ENCODE measurements at regions not wholly inside any gene's neighbourhood (a gene's known extent, or its start where the extent isn't known, plus 50 kb on each side); places are given as distances from the start of the nearest gene placed in this dataset.

GRCh38 chr20:41984031-41984430, 365.9 kb upstream of the CHD6 start:
- Histone ChIP-seq H3K27me3 (ENCODE audit: control insufficient read depth, insufficient read depth, low read length) (no peaks in the 10 kb centered on the region), H3K9ac (ENCODE audit: low read length) (no peak overlapping the region), H3K4me1 (ENCODE audit: control insufficient read depth, insufficient read depth, low read length) (no peaks in the 10 kb centered on the region), H3K4me3 (ENCODE audit: low read length) (no peak overlapping the region), H3K27ac (ENCODE audit: low read depth, low read length) (no peak overlapping the region), H3K36me3 (ENCODE audit: control insufficient read depth, insufficient read depth, low read length) (no peaks in the 10 kb centered on the region)

DNA sequence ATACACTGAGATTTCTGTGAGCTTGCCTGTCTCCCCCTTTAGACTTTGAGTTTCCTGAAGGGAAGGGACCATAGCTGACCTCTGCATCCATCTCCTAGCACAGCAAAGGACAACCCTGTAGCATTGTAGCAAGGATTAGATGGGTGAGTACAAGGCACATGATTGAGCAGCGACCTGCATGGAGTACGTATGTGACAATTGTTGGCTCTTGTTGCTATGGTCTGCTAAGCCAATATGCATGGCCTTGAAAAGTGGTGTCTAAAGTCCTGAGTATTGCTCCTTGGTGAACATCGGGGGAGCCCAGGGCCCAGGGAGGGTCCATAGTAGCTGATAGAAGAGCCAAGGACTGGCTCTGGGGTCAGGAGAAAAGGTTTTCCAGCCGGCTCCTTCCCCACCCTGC, 365.0 kb upstream of the CHD6 start:
- no peak overlapping the region for H3K4me3 ChIP-seq (ENCODE audit: low read length)
- no peak overlapping the region for H3K9ac ChIP-seq (ENCODE audit: low read length)
- no peaks in the 10 kb centered on the region for H3K36me3 ChIP-seq (ENCODE audit: control insufficient read depth, insufficient read depth, low read length)
- H3K27ac ChIP-seq (ENCODE audit: low read depth, low read length), result no peak overlapping the region
- H3K4me1 ChIP-seq (ENCODE audit: control insufficient read depth, insufficient read depth, low read length), result no peaks in the 10 kb centered on the region
- H3K27me3 ChIP-seq (ENCODE audit: control insufficient read depth, insufficient read depth, low read length), result no peaks in the 10 kb centered on the region

- Histone ChIP-seq H3K27ac (ENCODE audit: low read depth, low read length) (no peak overlapping the region), H3K36me3 (ENCODE audit: control insufficient read depth, insufficient read depth, low read length) (no peaks in the 10 kb centered on the region), H3K9ac (ENCODE audit: low read length) (no peak overlapping the region), H3K27me3 (ENCODE audit: control insufficient read depth, insufficient read depth, low read length) (no peaks in the 10 kb centered on the region), H3K4me1 (ENCODE audit: control insufficient read depth, insufficient read depth, low read length) (no peaks in the 10 kb centered on the region), H3K4me3 (ENCODE audit: low read length) (no peak overlapping the region)
Observed at GRCh38 chr20:41981746-41982145, 363.6 kb upstream of the CHD6 start.

- H3K27me3 ChIP-seq (ENCODE audit: control insufficient read depth, insufficient read depth, low read length), result no peaks in the 10 kb centered on the region
- no peak overlapping the region for H3K4me3 ChIP-seq (ENCODE audit: low read length)
- H3K36me3 ChIP-seq (ENCODE audit: control insufficient read depth, insufficient read depth, low read length), result no peaks in the 10 kb centered on the region
- no peak overlapping the region for H3K9ac ChIP-seq (ENCODE audit: low read length)
- H3K27ac ChIP-seq (ENCODE audit: low read depth, low read length), result no peak overlapping the region
- H3K4me1 ChIP-seq (ENCODE audit: control insufficient read depth, insufficient read depth, low read length), result no peaks in the 10 kb centered on the region
Observed at GRCh38 chr20:41978875-41979274, 360.7 kb upstream of the CHD6 start.

GRCh38 chr20:41978246-41978790, 360.1 kb upstream of the CHD6 start:
- H3K4me1 ChIP-seq (ENCODE audit: control insufficient read depth, insufficient read depth, low read length), result no peaks in the 10 kb centered on the region
- H3K27ac ChIP-seq (ENCODE audit: low read depth, low read length), result no peak overlapping the region
- no peaks in the 10 kb centered on the region for H3K27me3 ChIP-seq (ENCODE audit: control insufficient read depth, insufficient read depth, low read length)

GRCh38 chr20:41969656-41970055, 351.5 kb upstream of the CHD6 start:
- no peak overlapping the region for H3K27ac ChIP-seq (ENCODE audit: low read depth, low read length)
- no peaks in the 10 kb centered on the region for H3K27me3 ChIP-seq (ENCODE audit: control insufficient read depth, insufficient read depth, low read length)
- H3K4me1 ChIP-seq (ENCODE audit: control insufficient read depth, insufficient read depth, low read length), result no peaks in the 10 kb centered on the region
- no peak overlapping the region for H3K9ac ChIP-seq (ENCODE audit: low read length)
- no peak overlapping the region for H3K4me3 ChIP-seq (ENCODE audit: low read length)
- no peaks in the 10 kb centered on the region for H3K36me3 ChIP-seq (ENCODE audit: control insufficient read depth, insufficient read depth, low read length)

More at GRCh38 chr20:41978246-41978790, 360.1 kb upstream of the CHD6 start:
- H3K4me3 ChIP-seq (ENCODE audit: low read length), result no peak overlapping the region
- H3K9ac ChIP-seq (ENCODE audit: low read length), result no peak overlapping the region
- no peaks in the 10 kb centered on the region for H3K36me3 ChIP-seq (ENCODE audit: control insufficient read depth, insufficient read depth, low read length)

- Histone ChIP-seq H3K4me3 (ENCODE audit: low read length) (no peak overlapping the region), H3K27me3 (ENCODE audit: control insufficient read depth, insufficient read depth, low read length) (no peaks in the 10 kb centered on the region), H3K36me3 (ENCODE audit: control insufficient read depth, insufficient read depth, low read length) (no peaks in the 10 kb centered on the region), H3K27ac (ENCODE audit: low read depth, low read length) (no peak overlapping the region), H3K4me1 (ENCODE audit: control insufficient read depth, insufficient read depth, low read length) (no peaks in the 10 kb centered on the region), H3K9ac (ENCODE audit: low read length) (no peak overlapping the region)
Observed at GRCh38 chr20:41960166-41960565, 342.0 kb upstream of the CHD6 start.

- no peaks in the 10 kb centered on the region for H3K27me3 ChIP-seq (ENCODE audit: control insufficient read depth, insufficient read depth, low read length)
- no peaks in the 10 kb centered on the region for H3K36me3 ChIP-seq (ENCODE audit: control insufficient read depth, insufficient read depth, low read length)
- no peak overlapping the region for H3K27ac ChIP-seq (ENCODE audit: low read depth, low read length)
- H3K4me3 ChIP-seq (ENCODE audit: low read length), result no peak overlapping the region
- no peaks in the 10 kb centered on the region for H3K4me1 ChIP-seq (ENCODE audit: control insufficient read depth, insufficient read depth, low read length)
- H3K9ac ChIP-seq (ENCODE audit: low read length), result no peak overlapping the region
Observed at GRCh38 chr20:41958391-41958790, 340.2 kb upstream of the CHD6 start.

- Histone ChIP-seq H3K36me3 (ENCODE audit: control insufficient read depth, insufficient read depth, low read length) (no peaks in the 10 kb centered on the region), H3K27ac (ENCODE audit: low read depth, low read length) (no peak overlapping the region), H3K4me3 (ENCODE audit: low read length) (no peak overlapping the region), H3K4me1 (ENCODE audit: control insufficient read depth, insufficient read depth, low read length) (no peaks in the 10 kb centered on the region), H3K9ac (ENCODE audit: low read length) (no peak overlapping the region), H3K27me3 (ENCODE audit: control insufficient read depth, insufficient read depth, low read length) (no peaks in the 10 kb centered on the region)
Observed at GRCh38 chr20:41956338-41957074, 338.3 kb upstream of the CHD6 start.

GRCh38 chr20:41952166-41952565, 334.0 kb upstream of the CHD6 start:
- H3K27me3 ChIP-seq (ENCODE audit: control insufficient read depth, insufficient read depth, low read length), result no peaks in the 10 kb centered on the region
- H3K4me3 ChIP-seq (ENCODE audit: low read length), result no peak overlapping the region
- H3K27ac ChIP-seq (ENCODE audit: low read depth, low read length), result no peak overlapping the region
- H3K4me1 ChIP-seq (ENCODE audit: control insufficient read depth, insufficient read depth, low read length), result no peaks in the 10 kb centered on the region
- no peaks in the 10 kb centered on the region for H3K36me3 ChIP-seq (ENCODE audit: control insufficient read depth, insufficient read depth, low read length)
- H3K9ac ChIP-seq (ENCODE audit: low read length), result no peak overlapping the region

DNA sequence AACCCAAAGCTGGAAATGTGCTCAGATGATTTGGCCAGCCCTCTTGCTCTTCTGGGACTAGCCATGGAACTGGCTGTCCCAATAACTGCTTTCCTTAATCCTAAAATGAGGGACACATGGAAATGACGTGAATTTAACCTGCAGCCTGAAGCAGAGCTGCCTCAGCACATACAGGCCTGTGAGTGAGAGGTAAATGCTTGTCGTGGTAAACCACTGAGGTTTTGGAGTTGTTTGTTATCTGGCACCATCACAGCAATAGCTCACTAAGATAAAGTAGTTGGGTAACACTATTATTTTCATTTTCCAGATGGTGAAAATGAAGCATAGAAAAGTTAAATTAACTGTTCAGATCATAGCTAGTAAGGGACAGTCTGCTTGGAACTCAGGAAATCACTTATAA, 333.4 kb upstream of the CHD6 start:
- Histone ChIP-seq H3K36me3 (ENCODE audit: control insufficient read depth, insufficient read depth, low read length) (no peaks in the 10 kb centered on the region), H3K9ac (ENCODE audit: low read length) (no peak overlapping the region), H3K4me3 (ENCODE audit: low read length) (no peak overlapping the region), H3K4me1 (ENCODE audit: control insufficient read depth, insufficient read depth, low read length) (no peaks in the 10 kb centered on the region), H3K27ac (ENCODE audit: low read depth, low read length) (no peak overlapping the region), H3K27me3 (ENCODE audit: control insufficient read depth, insufficient read depth, low read length) (no peaks in the 10 kb centered on the region)

GRCh38 chr20:41939659-41940058, 321.5 kb upstream of the CHD6 start:
- no peaks in the 10 kb centered on the region for H3K27me3 ChIP-seq (ENCODE audit: control insufficient read depth, insufficient read depth, low read length)
- no peaks in the 10 kb centered on the region for H3K36me3 ChIP-seq (ENCODE audit: control insufficient read depth, insufficient read depth, low read length)
- no peak overlapping the region for H3K4me3 ChIP-seq (ENCODE audit: low read length)
- no peak overlapping the region for H3K27ac ChIP-seq (ENCODE audit: low read depth, low read length)
- H3K4me1 ChIP-seq (ENCODE audit: control insufficient read depth, insufficient read depth, low read length), result no peaks in the 10 kb centered on the region
- H3K9ac ChIP-seq (ENCODE audit: low read length), result no peak overlapping the region

- Histone ChIP-seq H3K36me3 (ENCODE audit: control insufficient read depth, insufficient read depth, low read length) (no peaks in the 10 kb centered on the region), H3K4me1 (ENCODE audit: control insufficient read depth, insufficient read depth, low read length) (no peaks in the 10 kb centered on the region), H3K27ac (ENCODE audit: low read depth, low read length) (no peak overlapping the region), H3K9ac (ENCODE audit: low read length) (no peak overlapping the region), H3K4me3 (ENCODE audit: low read length) (no peak overlapping the region), H3K27me3 (ENCODE audit: control insufficient read depth, insufficient read depth, low read length) (no peaks in the 10 kb centered on the region)
Observed at GRCh38 chr20:41938353-41938752, 320.2 kb upstream of the CHD6 start.
